ENCODE measurements at regions not wholly inside any gene's neighbourhood (a gene's known extent, or its start where the extent isn't known, plus 50 kb on each side); places are given as distances from the start of the nearest gene placed in this dataset.

DNA sequence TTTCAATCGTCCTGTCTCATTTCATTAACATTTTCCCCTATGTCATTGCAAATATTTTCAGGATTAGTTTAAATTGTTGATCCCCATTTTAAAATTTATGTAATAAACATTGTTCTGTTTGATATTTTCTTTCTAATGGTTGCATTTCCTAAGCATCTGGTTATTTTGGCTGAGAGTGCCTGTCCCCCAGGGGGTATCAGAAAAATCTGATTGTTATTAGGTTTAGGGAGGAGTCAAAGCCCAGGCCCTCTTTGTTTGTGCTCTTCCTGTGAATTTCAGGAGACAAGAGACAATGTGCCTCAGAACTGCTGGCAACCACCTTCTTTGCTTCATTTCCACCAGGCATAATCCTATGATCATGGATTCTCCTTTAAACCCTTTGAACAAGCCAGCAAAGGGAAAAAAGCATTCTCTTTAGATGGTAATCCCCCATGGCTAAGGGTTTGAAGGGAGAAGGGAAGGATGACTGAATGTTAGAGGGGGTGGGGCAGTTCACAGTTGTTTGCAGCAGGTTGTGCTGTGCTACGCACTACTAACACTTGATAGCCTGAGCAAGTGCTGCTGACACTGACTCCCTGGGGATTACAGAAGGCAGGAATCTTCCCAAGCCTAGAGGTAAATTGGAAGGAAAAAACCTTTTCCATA, 462.4 kb upstream of the LRRC4C start:
- DNase-seq (ENCODE audit: low read depth, low spot score), result no peak
- TF ChIP-seq, protein P1, sequence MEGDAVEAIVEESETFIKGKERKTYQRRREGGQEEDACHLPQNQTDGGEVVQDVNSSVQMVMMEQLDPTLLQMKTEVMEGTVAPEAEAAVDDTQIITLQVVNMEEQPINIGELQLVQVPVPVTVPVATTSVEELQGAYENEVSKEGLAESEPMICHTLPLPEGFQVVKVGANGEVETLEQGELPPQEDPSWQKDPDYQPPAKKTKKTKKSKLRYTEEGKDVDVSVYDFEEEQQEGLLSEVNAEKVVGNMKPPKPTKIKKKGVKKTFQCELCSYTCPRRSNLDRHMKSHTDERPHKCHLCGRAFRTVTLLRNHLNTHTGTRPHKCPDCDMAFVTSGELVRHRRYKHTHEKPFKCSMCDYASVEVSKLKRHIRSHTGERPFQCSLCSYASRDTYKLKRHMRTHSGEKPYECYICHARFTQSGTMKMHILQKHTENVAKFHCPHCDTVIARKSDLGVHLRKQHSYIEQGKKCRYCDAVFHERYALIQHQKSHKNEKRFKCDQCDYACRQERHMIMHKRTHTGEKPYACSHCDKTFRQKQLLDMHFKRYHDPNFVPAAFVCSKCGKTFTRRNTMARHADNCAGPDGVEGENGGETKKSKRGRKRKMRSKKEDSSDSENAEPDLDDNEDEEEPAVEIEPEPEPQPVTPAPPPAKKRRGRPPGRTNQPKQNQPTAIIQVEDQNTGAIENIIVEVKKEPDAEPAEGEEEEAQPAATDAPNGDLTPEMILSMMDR (IDR thresholded peaks at IDR 0.05; ENCODE audit: insufficient read depth, low read length, missing control alignments), result no peak
- ChIA-PET CTCF (no interaction called here), POLR2A (no interaction called here)
- H3K4me3 ChIP-seq (ENCODE audit: low read depth, low read length), result no peak overlapping the region

DNA sequence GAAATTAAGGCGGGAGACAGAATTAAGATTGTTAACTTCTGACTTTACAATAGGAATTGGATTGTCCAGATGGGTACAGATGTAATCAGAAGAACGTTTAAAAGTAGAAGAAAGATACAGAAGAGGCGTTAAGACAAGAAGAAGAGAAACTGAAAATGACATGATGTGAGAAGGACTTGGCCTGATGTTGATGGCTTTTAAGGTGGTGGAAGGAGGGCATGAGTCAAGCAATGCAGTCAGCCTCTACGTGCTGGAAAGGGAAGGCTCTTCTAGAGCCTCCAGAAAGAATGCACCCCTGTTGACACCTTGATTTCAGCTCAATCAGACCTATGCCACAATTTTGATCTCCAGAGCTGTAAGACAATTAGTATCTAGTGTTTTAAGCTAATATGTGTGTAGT, 466.9 kb upstream of the LRRC4C start:
- DNase-seq (ENCODE audit: low read depth, low spot score), result no peak
- TF ChIP-seq, protein P1 (IDR thresholded peaks at IDR 0.05; ENCODE audit: insufficient read depth, low read length, missing control alignments), result no peak
- H3K4me3 ChIP-seq (ENCODE audit: low read depth, low read length), result no peak overlapping the region
- ChIA-PET CTCF (no interaction called here), POLR2A (no interaction called here)

DNA sequence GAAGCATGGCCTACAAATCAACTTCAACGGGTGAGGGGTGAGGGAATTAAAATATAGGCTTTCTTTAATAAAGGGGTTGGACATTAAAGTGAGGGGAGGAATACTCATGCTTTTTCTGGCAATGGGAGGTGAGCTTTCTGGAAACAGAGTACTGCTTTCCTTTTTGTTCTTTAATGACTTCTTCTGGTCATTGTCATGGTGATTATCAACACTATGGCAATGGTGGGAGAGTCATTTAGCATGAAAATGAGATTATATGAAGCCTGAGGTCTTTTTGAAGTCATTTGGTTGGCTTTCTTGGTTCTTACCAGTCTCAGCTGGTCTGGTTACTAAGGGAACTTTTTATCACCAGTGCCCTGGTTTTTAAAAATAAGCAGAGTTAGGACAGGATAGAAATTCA, 475.8 kb upstream of the LRRC4C start:
- no peak overlapping the region for H3K4me3 ChIP-seq (ENCODE audit: low read depth, low read length)
- TF ChIP-seq, protein P1 (IDR thresholded peaks at IDR 0.05; ENCODE audit: insufficient read depth, low read length, missing control alignments), result no peak
- CTCF ChIA-PET, result no interaction called here
- POLR2A ChIA-PET, result no interaction called here
- DNase-seq (ENCODE audit: low read depth, low spot score), result no peak

- POLR2A ChIA-PET, result no interaction called here
- CTCF ChIA-PET, result no interaction called here
- no peak for DNase-seq (ENCODE audit: low read depth, low spot score)
- H3K4me3 ChIP-seq (ENCODE audit: low read depth, low read length), result no peak overlapping the region
- TF ChIP-seq, protein P1 (IDR thresholded peaks at IDR 0.05; ENCODE audit: insufficient read depth, low read length, missing control alignments), result no peak
Observed at GRCh38 chr11:41935795-41936194, 476.3 kb upstream of the LRRC4C start.

- CTCF ChIA-PET, result no interaction called here
- POLR2A ChIA-PET, result no interaction called here
- DNase-seq (ENCODE audit: low read depth, low spot score), result no peak
- no peak overlapping the region for H3K4me3 ChIP-seq (ENCODE audit: low read depth, low read length)
- TF ChIP-seq, protein P1 (IDR thresholded peaks at IDR 0.05; ENCODE audit: insufficient read depth, low read length, missing control alignments), result no peak
Observed at GRCh38 chr11:41943656-41944055, 484.2 kb upstream of the LRRC4C start.

DNA sequence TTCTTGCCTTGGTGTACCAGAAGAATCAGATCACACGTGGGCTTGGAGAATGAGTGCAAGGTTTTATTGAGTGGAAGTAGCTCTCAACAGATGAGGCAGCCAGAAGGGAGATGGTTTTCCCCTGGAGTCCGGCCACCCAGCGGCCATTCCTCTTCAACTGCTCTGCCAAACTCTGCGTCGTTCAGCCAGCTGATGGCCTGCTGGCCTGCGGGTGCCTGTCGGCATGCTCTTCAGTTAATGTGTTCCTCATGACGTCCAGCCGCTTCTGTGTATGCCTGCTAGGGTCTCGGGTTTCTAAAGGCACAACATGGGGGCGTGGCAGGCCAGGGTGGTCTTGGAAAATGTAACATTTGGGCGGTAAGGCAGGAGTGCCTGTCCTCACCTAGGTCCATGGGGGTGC, 487.9 kb upstream of the LRRC4C start:
- TF ChIP-seq, protein P1 (IDR thresholded peaks at IDR 0.05; ENCODE audit: insufficient read depth, low read length, missing control alignments), result no peak
- CTCF ChIA-PET, result no interaction called here
- POLR2A ChIA-PET, result no interaction called here
- no peak overlapping the region for H3K4me3 ChIP-seq (ENCODE audit: low read depth, low read length)
- no peak for DNase-seq (ENCODE audit: low read depth, low spot score)

All from AG04449 (cell line).